ENCODE measurements at regions not wholly inside any gene's neighbourhood (a gene's known extent, or its start where the extent isn't known, plus 50 kb on each side); places are given as distances from the start of the nearest gene placed in this dataset.

DNA sequence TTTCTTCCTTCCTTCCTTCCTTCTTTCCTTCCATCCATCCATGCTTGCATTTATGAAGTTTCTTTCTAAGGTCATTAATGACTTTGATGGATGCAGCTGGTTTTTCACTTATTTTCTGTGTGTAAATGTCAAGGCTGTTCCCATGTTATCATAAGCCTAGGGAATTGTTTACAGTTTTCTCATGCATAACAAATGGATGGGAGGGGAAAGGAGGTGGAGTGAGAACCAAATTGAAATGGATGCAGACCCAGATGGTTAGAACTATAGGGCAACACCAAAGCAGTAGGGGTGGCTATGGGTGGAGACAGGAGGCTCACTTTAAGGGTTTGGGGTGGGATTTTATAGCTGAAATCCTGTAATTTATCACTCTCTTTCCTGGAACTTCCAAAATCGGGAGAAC lies 146.2 kb downstream of the TPH2 start:
- TF ChIP-seq POLR2A (IDR thresholded peaks at IDR 0.05) (no peak), POLR2AphosphoS5 (IDR thresholded peaks at IDR 0.05) (no peak)
- TF ChIP-seq, protein P1, sequence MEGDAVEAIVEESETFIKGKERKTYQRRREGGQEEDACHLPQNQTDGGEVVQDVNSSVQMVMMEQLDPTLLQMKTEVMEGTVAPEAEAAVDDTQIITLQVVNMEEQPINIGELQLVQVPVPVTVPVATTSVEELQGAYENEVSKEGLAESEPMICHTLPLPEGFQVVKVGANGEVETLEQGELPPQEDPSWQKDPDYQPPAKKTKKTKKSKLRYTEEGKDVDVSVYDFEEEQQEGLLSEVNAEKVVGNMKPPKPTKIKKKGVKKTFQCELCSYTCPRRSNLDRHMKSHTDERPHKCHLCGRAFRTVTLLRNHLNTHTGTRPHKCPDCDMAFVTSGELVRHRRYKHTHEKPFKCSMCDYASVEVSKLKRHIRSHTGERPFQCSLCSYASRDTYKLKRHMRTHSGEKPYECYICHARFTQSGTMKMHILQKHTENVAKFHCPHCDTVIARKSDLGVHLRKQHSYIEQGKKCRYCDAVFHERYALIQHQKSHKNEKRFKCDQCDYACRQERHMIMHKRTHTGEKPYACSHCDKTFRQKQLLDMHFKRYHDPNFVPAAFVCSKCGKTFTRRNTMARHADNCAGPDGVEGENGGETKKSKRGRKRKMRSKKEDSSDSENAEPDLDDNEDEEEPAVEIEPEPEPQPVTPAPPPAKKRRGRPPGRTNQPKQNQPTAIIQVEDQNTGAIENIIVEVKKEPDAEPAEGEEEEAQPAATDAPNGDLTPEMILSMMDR (IDR thresholded peaks at IDR 0.05 in 8 of 11, conservative IDR thresholded peaks at IDR 0.05 in 3 of 11) = no peak

Measured in spleen (tissue), 7 donors.